ENCODE measurements at regions not wholly inside any gene's neighbourhood (a gene's known extent, or its start where the extent isn't known, plus 50 kb on each side); places are given as distances from the start of the nearest gene placed in this dataset.

- H3K9me3 Mint-ChIP-seq: peaks cover 11% of the 10 kb centered on the region
- H3K27ac Mint-ChIP-seq: no peak overlapping the region
- no peak overlapping the region for H3K4me3 Mint-ChIP-seq
- TF ChIP-seq CTCF (IDR thresholded peaks at IDR 0.05): no peak
- ChIA-PET CTCF (no interaction called here), POLR2A (no interaction called here)
- no peak for ATAC-seq
- peaks cover 13% of the 10 kb centered on the region for H3K36me3 Mint-ChIP-seq (ENCODE audit: low read depth)
- intact Hi-C loops (cut with micrococcal nuclease): no loop called here
- peaks cover 47% of the 10 kb centered on the region for H3K4me1 Mint-ChIP-seq (ENCODE audit: low read depth)
- no peaks in the 10 kb centered on the region for H3K27me3 Mint-ChIP-seq
- no peak for DNase-seq
Observed at GRCh38 chr13:73877399-73877798, 256.8 kb downstream of the KLF12 start.

GRCh38 chr13:73876323-73876722, 257.9 kb downstream of the KLF12 start:
- Mint-ChIP-seq H3K4me3 (no peak overlapping the region), H3K9me3 (peaks cover 11% of the 10 kb centered on the region), H3K27ac (no peak overlapping the region), H3K27me3 (no peaks in the 10 kb centered on the region), H3K4me1 (ENCODE audit: low read depth) (peaks cover 49% of the 10 kb centered on the region), H3K36me3 (ENCODE audit: low read depth) (peaks cover 13% of the 10 kb centered on the region)
- POLR2A ChIA-PET: no interaction called here
- CTCF ChIA-PET: no interaction called here
- TF ChIP-seq CTCF (IDR thresholded peaks at IDR 0.05): no peak
- no peak for ATAC-seq
- intact Hi-C loops (cut with micrococcal nuclease): no loop called here
- no peak for DNase-seq

GRCh38 chr13:73873940-73874830, 260.0 kb downstream of the KLF12 start:
- Mint-ChIP-seq H3K27me3 (no peaks in the 10 kb centered on the region), H3K36me3 (ENCODE audit: low read depth) (peaks cover 6% of the 10 kb centered on the region), H3K4me3 (no peak overlapping the region), H3K27ac (no peak overlapping the region), H3K9me3 (peaks cover 11% of the 10 kb centered on the region), H3K4me1 (ENCODE audit: low read depth) (peaks cover 53% of the 10 kb centered on the region)
- TF ChIP-seq CTCF (IDR thresholded peaks at IDR 0.05): no peak
- ATAC-seq: no peak
- CTCF ChIA-PET: interaction anchor here (1.0 kb wide), 1 partner anchor 10 kb away, joined by 3 read pairs; no protein-coding TSS in a partner anchor
- intact Hi-C loops (cut with micrococcal nuclease): no loop called here
- POLR2A ChIA-PET: no interaction called here
- no peak for DNase-seq

GRCh38 chr13:73872397-73872796, 261.8 kb downstream of the KLF12 start:
- H3K27me3 Mint-ChIP-seq: no peaks in the 10 kb centered on the region
- no peak overlapping the region for H3K4me3 Mint-ChIP-seq
- H3K4me1 Mint-ChIP-seq (ENCODE audit: low read depth): peaks cover 45% of the 10 kb centered on the region
- no peak for ATAC-seq
- no peak for TF ChIP-seq CTCF (IDR thresholded peaks at IDR 0.05)
- H3K9me3 Mint-ChIP-seq: peaks cover 4% of the 10 kb centered on the region
- no peak overlapping the region for H3K27ac Mint-ChIP-seq
- no peaks in the 10 kb centered on the region for H3K36me3 Mint-ChIP-seq (ENCODE audit: low read depth)
- no peak for DNase-seq
- ChIA-PET POLR2A (interaction anchor here (0.6 kb wide), 1 partner anchor 323 kb away, joined by 3 read pairs; no protein-coding TSS in a partner anchor), CTCF (interaction anchor here (0.7 to 1.1 kb wide), 2 partner anchors 9 to 110 kb away, joined by 3 to 4 read pairs; no protein-coding TSS in a partner anchor)
- intact Hi-C loops (cut with micrococcal nuclease): no loop called here
